Endothelial cell (in vitro differentiated cells): ENCODE measurements at regions not wholly inside any gene's neighbourhood (a gene's known extent, or its start where the extent isn't known, plus 50 kb on each side); places are given as distances from the start of the nearest gene placed in this dataset.

Experiments used
- DNase-seq: peaks from one replicate; pipeline ENCODE4 v3.0.0; 2021; ENCODE audit warnings: low spot score
- H3K27ac Mint-ChIP-seq: one replicate; pipeline ENCODE4 v1.8.0; 2021; ENCODE audit warnings: mixed read lengths, inconsistent platforms; ENCODE audit not compliant: unreplicated experiment
- H3K27me3 Mint-ChIP-seq: one replicate; pipeline ENCODE4 v1.8.0; 2021; ENCODE audit warnings: mild to moderate bottlenecking, moderate library complexity, mixed read lengths, inconsistent platforms; ENCODE audit not compliant: unreplicated experiment
- H3K36me3 Mint-ChIP-seq: one replicate; pipeline ENCODE4 v1.8.0; 2021; ENCODE audit warnings: mild to moderate bottlenecking, low read depth, mixed read lengths, inconsistent platforms; ENCODE audit not compliant: unreplicated experiment
- H3K4me1 Mint-ChIP-seq: one replicate; pipeline ENCODE4 v1.8.0; 2021; ENCODE audit warnings: mild to moderate bottlenecking, mixed read lengths, inconsistent platforms; ENCODE audit not compliant: unreplicated experiment
- H3K4me3 Mint-ChIP-seq: one replicate; pipeline ENCODE4 v1.8.0; 2021; ENCODE audit warnings: mild to moderate bottlenecking, mixed read lengths, inconsistent platforms; ENCODE audit not compliant: unreplicated experiment
- H3K9me3 Mint-ChIP-seq: one replicate; pipeline ENCODE4 v1.8.0; 2021; ENCODE audit warnings: mixed read lengths, inconsistent platforms; ENCODE audit not compliant: unreplicated experiment
- CTCF ChIP-seq: fragments of 200-600 bp; sonication (generic); IDR thresholded peaks from one replicate; pipeline ENCODE4 v1.5.0; 2021; ENCODE audit warnings: antibody characterized with exemption; ENCODE audit not compliant: unreplicated experiment

- H3K27me3 Mint-ChIP-seq, result peaks cover 2% of the 10 kb centered on the region
- no peak for DNase-seq
- H3K9me3 Mint-ChIP-seq, result no peaks in the 10 kb centered on the region
- no peak overlapping the region for H3K4me3 Mint-ChIP-seq
- H3K4me1 Mint-ChIP-seq, result no peaks in the 10 kb centered on the region
- no peak overlapping the region for H3K27ac Mint-ChIP-seq
- TF ChIP-seq CTCF, result no peak
- H3K36me3 Mint-ChIP-seq, result no peaks in the 10 kb centered on the region
These were observed 261.5 kb downstream of the PARP8 start for GRCh38 chr5:50927953-50928352.

- no peak for TF ChIP-seq CTCF
- H3K4me3 Mint-ChIP-seq, result no peak overlapping the region
- no peaks in the 10 kb centered on the region for H3K36me3 Mint-ChIP-seq
- H3K27ac Mint-ChIP-seq, result no peak overlapping the region
- no peaks in the 10 kb centered on the region for H3K4me1 Mint-ChIP-seq
- no peak for DNase-seq
- no peaks in the 10 kb centered on the region for H3K9me3 Mint-ChIP-seq
- peaks cover 2% of the 10 kb centered on the region for H3K27me3 Mint-ChIP-seq
These were observed 262.7 kb downstream of the PARP8 start for GRCh38 chr5:50929174-50929573.

GRCh38 chr5:50934343-50934742 lies 267.9 kb downstream of the PARP8 start:
- Mint-ChIP-seq H3K4me3 (no peak overlapping the region), H3K27ac (no peak overlapping the region), H3K9me3 (no peaks in the 10 kb centered on the region), H3K36me3 (no peaks in the 10 kb centered on the region), H3K27me3 (no peaks in the 10 kb centered on the region), H3K4me1 (no peaks in the 10 kb centered on the region)
- TF ChIP-seq CTCF, result no peak
- DNase-seq, result no peak

GRCh38 chr5:50945139-50945538 lies 278.7 kb downstream of the PARP8 start:
- no peak for TF ChIP-seq CTCF
- no peak for DNase-seq
- Mint-ChIP-seq H3K9me3 (no peaks in the 10 kb centered on the region), H3K4me3 (peak overlapping the region; percentile 57), H3K4me1 (no peaks in the 10 kb centered on the region), H3K36me3 (peaks cover 3% of the 10 kb centered on the region), H3K27me3 (peaks cover 3% of the 10 kb centered on the region), H3K27ac (no peak overlapping the region)

- Mint-ChIP-seq H3K9me3 (no peaks in the 10 kb centered on the region), H3K27ac (no peak overlapping the region), H3K36me3 (peaks cover 3% of the 10 kb centered on the region), H3K4me1 (no peaks in the 10 kb centered on the region), H3K4me3 (no peak overlapping the region), H3K27me3 (peaks cover 3% of the 10 kb centered on the region)
- no peak for DNase-seq
- no peak for TF ChIP-seq CTCF
These were observed 281.7 kb downstream of the PARP8 start for GRCh38 chr5:50947906-50948683.
